Skeletal muscle tissue (tissue), 3 donors: ENCODE measurements at regions not wholly inside any gene's neighbourhood (a gene's known extent, or its start where the extent isn't known, plus 50 kb on each side); places are given as distances from the start of the nearest gene placed in this dataset.

Experiments
- H3K27ac ChIP-seq: one replicate; pipeline ENCODE4 v1.7.0; 2013; ENCODE audit warnings: mild to moderate bottlenecking, low read depth, low read length, inconsistent platforms
- H3K27me3 ChIP-seq, 3 donors: one replicate each; pipeline ENCODE4 v1.7.0; 2013; ENCODE audit warnings: low read length in 3 of 3; ENCODE audit not compliant: control insufficient read depth in 3 of 3, insufficient read depth in 3 of 3
- H3K36me3 ChIP-seq, 3 donors: one replicate each; pipeline ENCODE4 v1.7.0; 2013; ENCODE audit warnings: low read length in 3 of 3; ENCODE audit not compliant: control insufficient read depth in 3 of 3, insufficient read depth in 3 of 3
- H3K4me1 ChIP-seq, 3 donors: one replicate each; pipeline ENCODE4 v1.7.0; 2013; ENCODE audit warnings: low read length in 3 of 3, mild to moderate bottlenecking in 3 of 3; ENCODE audit not compliant: control insufficient read depth in 3 of 3, insufficient read depth in 3 of 3
- H3K4me3 ChIP-seq, 3 donors: one replicate each; pipeline ENCODE4 v1.7.0; 2013; ENCODE audit warnings: low read length in 3 of 3
- H3K9ac ChIP-seq, 3 donors: one replicate each; pipeline ENCODE4 v1.7.0; 2013; ENCODE audit warnings: low read length in 3 of 3, mild to moderate bottlenecking in 3 of 3, moderate library complexity in 2 of 3, low read depth in 1 of 3
- H3K9me3 ChIP-seq, 3 donors: one replicate each; pipeline ENCODE4 v1.7.0; 2013; ENCODE audit warnings: low read length in 3 of 3; ENCODE audit not compliant: control insufficient read depth in 3 of 3
- donor health status: Osteomylitis.

- H3K27ac ChIP-seq = no peak overlapping the region
- no peaks in the 10 kb centered on the region for H3K27me3 ChIP-seq
These were observed 138.8 kb downstream of the GABRG1 start for GRCh38 chr4:45985038-45985437.

GRCh38 chr4:45971108-45971507, 152.7 kb downstream of the GABRG1 start:
- no peak overlapping the region for H3K9ac ChIP-seq
- no peaks in the 10 kb centered on the region for H3K36me3 ChIP-seq
- no peak overlapping the region for H3K27ac ChIP-seq
- H3K4me3 ChIP-seq = no peak overlapping the region
- H3K27me3 ChIP-seq = no peaks in the 10 kb centered on the region
- H3K9me3 ChIP-seq = peaks cover 0 to 5% (median 0%) of the 10 kb centered on the region in 3 donors
- H3K4me1 ChIP-seq = no peaks in the 10 kb centered on the region

More at GRCh38 chr4:45985038-45985437, 138.8 kb downstream of the GABRG1 start:
- Histone ChIP-seq H3K4me1 (no peaks in the 10 kb centered on the region), H3K9me3 (no peaks in the 10 kb centered on the region), H3K4me3 (no peak overlapping the region), H3K9ac (no peak overlapping the region), H3K36me3 (no peaks in the 10 kb centered on the region)

- no peak overlapping the region for H3K9ac ChIP-seq
- no peak overlapping the region for H3K27ac ChIP-seq
- no peak overlapping the region for H3K4me3 ChIP-seq
- no peaks in the 10 kb centered on the region for H3K9me3 ChIP-seq
- no peaks in the 10 kb centered on the region for H3K27me3 ChIP-seq
- no peaks in the 10 kb centered on the region for H3K36me3 ChIP-seq
- no peaks in the 10 kb centered on the region for H3K4me1 ChIP-seq
These were observed 166.5 kb downstream of the GABRG1 start for GRCh38 chr4:45957353-45957752.

GRCh38 chr4:45954276-45954675, 169.6 kb downstream of the GABRG1 start:
- H3K4me1 ChIP-seq = no peaks in the 10 kb centered on the region
- no peak overlapping the region for H3K27ac ChIP-seq
- H3K36me3 ChIP-seq = no peaks in the 10 kb centered on the region
- no peak overlapping the region for H3K9ac ChIP-seq
- H3K9me3 ChIP-seq = no peaks in the 10 kb centered on the region
- H3K27me3 ChIP-seq = no peaks in the 10 kb centered on the region
- H3K4me3 ChIP-seq = no peak overlapping the region

- Histone ChIP-seq H3K36me3 (no peaks in the 10 kb centered on the region), H3K4me1 (no peaks in the 10 kb centered on the region), H3K27me3 (no peaks in the 10 kb centered on the region), H3K27ac (no peak overlapping the region), H3K9ac (no peak overlapping the region), H3K4me3 (no peak overlapping the region), H3K9me3 (peaks cover 0 to 2% (median 0%) of the 10 kb centered on the region in 3 donors)
These were observed 172.7 kb downstream of the GABRG1 start for GRCh38 chr4:45951153-45951552.

- Histone ChIP-seq H3K27ac (no peak overlapping the region), H3K9ac (no peak overlapping the region), H3K4me1 (no peaks in the 10 kb centered on the region)
These were observed 177.2 kb downstream of the GABRG1 start for GRCh38 chr4:45946699-45947098.

GRCh38 chr4:45944000-45944399, 179.9 kb downstream of the GABRG1 start:
- H3K4me1 ChIP-seq = no peaks in the 10 kb centered on the region
- H3K36me3 ChIP-seq = no peaks in the 10 kb centered on the region
- no peak overlapping the region for H3K4me3 ChIP-seq
- H3K27ac ChIP-seq = no peak overlapping the region
- no peaks in the 10 kb centered on the region for H3K27me3 ChIP-seq
- peaks cover 0 to 2% (median 0%) of the 10 kb centered on the region in 3 donors for H3K9me3 ChIP-seq
- H3K9ac ChIP-seq = no peak overlapping the region

More at GRCh38 chr4:45946699-45947098, 177.2 kb downstream of the GABRG1 start:
- Histone ChIP-seq H3K4me3 (no peak overlapping the region), H3K36me3 (no peaks in the 10 kb centered on the region), H3K27me3 (no peaks in the 10 kb centered on the region), H3K9me3 (peaks cover 0 to 2% (median 0%) of the 10 kb centered on the region in 3 donors)

GRCh38 chr4:45939056-45939455, 184.8 kb downstream of the GABRG1 start:
- no peaks in the 10 kb centered on the region for H3K27me3 ChIP-seq
- H3K4me1 ChIP-seq = no peaks in the 10 kb centered on the region
- H3K9ac ChIP-seq = no peak overlapping the region
- no peaks in the 10 kb centered on the region for H3K9me3 ChIP-seq
- no peak overlapping the region for H3K4me3 ChIP-seq
- no peak overlapping the region for H3K27ac ChIP-seq
- no peaks in the 10 kb centered on the region for H3K36me3 ChIP-seq

- Histone ChIP-seq H3K4me3 (no peak overlapping the region), H3K36me3 (no peaks in the 10 kb centered on the region), H3K9me3 (no peaks in the 10 kb centered on the region), H3K4me1 (no peaks in the 10 kb centered on the region), H3K27ac (no peak overlapping the region), H3K9ac (no peak overlapping the region), H3K27me3 (no peaks in the 10 kb centered on the region)
These were observed 192.7 kb downstream of the GABRG1 start for GRCh38 chr4:45931154-45931553.

GRCh38 chr4:45927641-45928040, 196.2 kb downstream of the GABRG1 start:
- no peak overlapping the region for H3K4me3 ChIP-seq

GRCh38 chr4:45925809-45926208, 198.0 kb downstream of the GABRG1 start:
- H3K9ac ChIP-seq = no peak overlapping the region
- no peaks in the 10 kb centered on the region for H3K27me3 ChIP-seq
- no peaks in the 10 kb centered on the region for H3K9me3 ChIP-seq
- no peak overlapping the region for H3K27ac ChIP-seq
- H3K36me3 ChIP-seq = no peaks in the 10 kb centered on the region
- no peaks in the 10 kb centered on the region for H3K4me1 ChIP-seq
- H3K4me3 ChIP-seq = no peak overlapping the region

More at GRCh38 chr4:45927641-45928040, 196.2 kb downstream of the GABRG1 start:
- no peak overlapping the region for H3K9ac ChIP-seq
- H3K9me3 ChIP-seq = no peaks in the 10 kb centered on the region
- H3K36me3 ChIP-seq = no peaks in the 10 kb centered on the region
- H3K27me3 ChIP-seq = no peaks in the 10 kb centered on the region
- no peaks in the 10 kb centered on the region for H3K4me1 ChIP-seq
- no peak overlapping the region for H3K27ac ChIP-seq
